HFFc6 (cell line): ENCODE measurements at regions not wholly inside any gene's neighbourhood (a gene's known extent, or its start where the extent isn't known, plus 50 kb on each side); places are given as distances from the start of the nearest gene placed in this dataset.

Experiments
- DNase-seq: peaks from one replicate; pipeline ENCODE4 v3.0.0-alpha.2; 2018
- H3K27ac Mint-ChIP-seq: 2 replicates; pipeline ENCODE4 v1.8.0; 2020; ENCODE audit warnings: mild to moderate bottlenecking, mixed read lengths
- H3K27me3 Mint-ChIP-seq: 2 replicates; pipeline ENCODE4 v1.8.0; 2021; ENCODE audit warnings: mild to moderate bottlenecking, moderate library complexity, mixed read lengths; ENCODE audit not compliant: insufficient read depth
- H3K36me3 Mint-ChIP-seq: 2 replicates; pipeline ENCODE4 v1.8.0; 2021; ENCODE audit warnings: low read depth, mixed read lengths
- H3K4me1 Mint-ChIP-seq: 2 replicates; pipeline ENCODE4 v1.8.0; 2020; ENCODE audit warnings: low read depth, mixed read lengths
- H3K4me3 Mint-ChIP-seq: 2 replicates; pipeline ENCODE4 v1.8.0; 2020; ENCODE audit warnings: mild to moderate bottlenecking, moderate library complexity, mixed read lengths
- H3K9me3 Mint-ChIP-seq: 2 replicates; pipeline ENCODE4 v1.8.0; 2020; ENCODE audit warnings: mild to moderate bottlenecking, mixed read lengths
- TF ChIP-seq, protein P1 (sequence below): fragments of 200-600 bp; sonication (generic); IDR thresholded peaks from 2 replicates; pipeline ENCODE4 v1.5.0; 2021; ENCODE audit warnings: antibody characterized with exemption, mild to moderate bottlenecking

DNA sequence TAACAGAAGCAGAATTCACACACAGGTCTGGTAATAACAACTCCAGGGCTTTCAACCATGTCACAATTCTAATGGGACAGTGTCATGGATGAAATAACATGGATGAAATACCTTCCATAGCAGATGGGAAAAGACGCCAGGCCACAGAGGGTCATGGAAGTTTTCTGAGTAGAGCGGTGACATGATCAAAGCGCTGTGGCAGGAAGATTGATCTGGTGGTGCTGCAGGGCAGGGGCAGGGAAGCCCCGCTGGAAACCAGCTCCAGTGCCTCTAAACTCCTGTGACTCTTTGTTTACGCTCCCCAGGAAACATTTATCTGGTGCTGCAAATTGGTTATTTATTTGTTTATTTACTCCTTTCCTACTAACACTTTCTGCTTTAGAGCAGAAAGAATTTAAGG lies 108.3 kb upstream of the HMGA2 start:
- H3K27ac Mint-ChIP-seq: no peak overlapping the region
- DNase-seq: no peak
- TF ChIP-seq, protein P1, sequence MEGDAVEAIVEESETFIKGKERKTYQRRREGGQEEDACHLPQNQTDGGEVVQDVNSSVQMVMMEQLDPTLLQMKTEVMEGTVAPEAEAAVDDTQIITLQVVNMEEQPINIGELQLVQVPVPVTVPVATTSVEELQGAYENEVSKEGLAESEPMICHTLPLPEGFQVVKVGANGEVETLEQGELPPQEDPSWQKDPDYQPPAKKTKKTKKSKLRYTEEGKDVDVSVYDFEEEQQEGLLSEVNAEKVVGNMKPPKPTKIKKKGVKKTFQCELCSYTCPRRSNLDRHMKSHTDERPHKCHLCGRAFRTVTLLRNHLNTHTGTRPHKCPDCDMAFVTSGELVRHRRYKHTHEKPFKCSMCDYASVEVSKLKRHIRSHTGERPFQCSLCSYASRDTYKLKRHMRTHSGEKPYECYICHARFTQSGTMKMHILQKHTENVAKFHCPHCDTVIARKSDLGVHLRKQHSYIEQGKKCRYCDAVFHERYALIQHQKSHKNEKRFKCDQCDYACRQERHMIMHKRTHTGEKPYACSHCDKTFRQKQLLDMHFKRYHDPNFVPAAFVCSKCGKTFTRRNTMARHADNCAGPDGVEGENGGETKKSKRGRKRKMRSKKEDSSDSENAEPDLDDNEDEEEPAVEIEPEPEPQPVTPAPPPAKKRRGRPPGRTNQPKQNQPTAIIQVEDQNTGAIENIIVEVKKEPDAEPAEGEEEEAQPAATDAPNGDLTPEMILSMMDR: no peak
- H3K4me3 Mint-ChIP-seq: no peak overlapping the region
- no peaks in the 10 kb centered on the region for H3K9me3 Mint-ChIP-seq
- peaks cover 2% of the 10 kb centered on the region for H3K27me3 Mint-ChIP-seq
- peaks cover 15% of the 10 kb centered on the region; the same call in 1 of the 2 replicates for H3K36me3 Mint-ChIP-seq
- peaks cover 20% of the 10 kb centered on the region for H3K4me1 Mint-ChIP-seq

DNA sequence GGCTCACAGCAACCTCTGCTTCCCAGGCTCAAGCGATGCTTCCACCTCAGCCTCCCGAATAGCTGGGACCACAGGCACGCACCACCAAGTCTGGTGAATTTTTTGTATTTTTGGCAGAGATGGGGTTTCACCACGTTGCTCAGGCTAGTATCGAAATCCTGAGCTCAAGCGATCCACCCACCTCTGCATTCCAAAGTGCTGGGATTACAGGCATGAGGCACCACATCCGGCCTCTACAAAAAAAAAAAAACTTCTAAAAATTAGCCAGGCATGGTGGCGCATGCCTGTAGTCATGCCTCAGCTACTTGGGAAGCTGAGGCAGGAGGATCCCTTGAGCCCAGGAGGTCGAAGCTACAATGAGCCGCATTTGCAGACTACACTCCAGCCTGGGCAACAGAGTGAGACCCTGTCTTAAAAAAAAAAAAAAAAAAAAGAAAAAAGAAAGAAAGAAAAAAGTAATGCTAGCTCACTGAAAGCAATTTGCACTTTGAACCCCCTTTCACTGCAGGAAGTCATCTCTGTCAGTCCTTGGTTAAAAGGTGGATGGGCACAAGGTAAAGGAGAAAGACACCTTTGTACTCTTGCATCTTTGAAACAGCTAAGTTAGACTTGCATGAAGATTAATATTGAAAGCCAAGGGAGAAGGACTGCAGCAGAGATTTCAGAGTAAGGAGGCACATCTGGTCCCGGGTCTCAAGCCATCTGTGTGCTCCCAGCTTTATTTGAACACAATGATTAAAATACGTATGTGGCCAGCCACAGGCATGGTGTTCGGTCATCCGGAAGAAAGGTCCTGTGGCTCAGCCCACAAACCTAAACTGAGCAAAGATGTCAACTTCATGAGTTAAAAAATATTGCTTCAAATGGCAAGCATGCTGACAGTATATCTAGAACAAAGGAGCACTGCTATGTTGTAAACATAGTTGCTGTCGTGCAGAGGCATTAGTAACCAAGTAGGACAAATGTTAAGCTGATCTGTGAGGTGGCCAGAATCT lies 103.8 kb upstream of the HMGA2 start:
- TF ChIP-seq, protein P1: no peak
- Mint-ChIP-seq H3K4me3 (no peak overlapping the region), H3K4me1 (peaks cover 47% of the 10 kb centered on the region), H3K36me3 (peaks cover 15% of the 10 kb centered on the region; the same call in 1 of the 2 replicates), H3K27me3 (peaks cover 2% of the 10 kb centered on the region; the same call in 1 of the 2 replicates), H3K27ac (no peak overlapping the region), H3K9me3 (no peaks in the 10 kb centered on the region)
- peak; percentile 16 for DNase-seq

DNA sequence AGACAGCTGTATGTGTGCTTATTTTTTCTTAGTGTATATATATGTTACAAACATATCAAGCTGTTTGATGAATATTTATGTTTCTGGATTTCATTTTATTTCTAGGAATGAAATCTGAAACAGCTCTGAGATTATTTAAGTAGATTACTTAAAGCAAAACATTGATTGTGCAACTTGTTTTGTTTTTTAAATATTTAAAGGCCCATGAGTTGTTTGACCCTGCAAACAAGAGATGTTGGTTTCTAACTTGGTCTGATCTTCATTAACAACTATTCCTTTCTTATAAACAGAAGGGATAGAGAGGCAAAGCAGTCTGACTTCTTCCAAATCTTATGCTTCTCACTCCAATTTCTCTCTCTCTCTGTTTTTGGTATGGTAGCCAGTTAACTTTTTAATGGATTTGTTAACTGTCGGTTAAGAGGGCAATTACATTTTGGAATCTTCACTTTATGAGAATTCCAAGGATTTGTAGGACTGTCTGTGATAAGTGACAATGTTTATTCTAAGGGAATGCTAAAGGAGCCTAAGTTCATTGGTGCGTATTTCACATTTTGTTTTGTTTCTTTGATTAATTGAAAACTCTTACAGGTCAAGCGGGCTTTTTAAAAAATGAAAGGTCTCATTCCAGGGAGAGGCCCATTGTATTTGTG lies 102.6 kb upstream of the HMGA2 start:
- H3K4me1 Mint-ChIP-seq: peaks cover 55% of the 10 kb centered on the region
- TF ChIP-seq, protein P1: no peak
- no peak for DNase-seq
- no peaks in the 10 kb centered on the region for H3K9me3 Mint-ChIP-seq
- H3K27ac Mint-ChIP-seq: no peak overlapping the region
- peaks cover 15% of the 10 kb centered on the region; the same call in 1 of the 2 replicates for H3K36me3 Mint-ChIP-seq
- H3K27me3 Mint-ChIP-seq: peaks cover 2% of the 10 kb centered on the region; the same call in 1 of the 2 replicates
- no peak overlapping the region for H3K4me3 Mint-ChIP-seq

DNA sequence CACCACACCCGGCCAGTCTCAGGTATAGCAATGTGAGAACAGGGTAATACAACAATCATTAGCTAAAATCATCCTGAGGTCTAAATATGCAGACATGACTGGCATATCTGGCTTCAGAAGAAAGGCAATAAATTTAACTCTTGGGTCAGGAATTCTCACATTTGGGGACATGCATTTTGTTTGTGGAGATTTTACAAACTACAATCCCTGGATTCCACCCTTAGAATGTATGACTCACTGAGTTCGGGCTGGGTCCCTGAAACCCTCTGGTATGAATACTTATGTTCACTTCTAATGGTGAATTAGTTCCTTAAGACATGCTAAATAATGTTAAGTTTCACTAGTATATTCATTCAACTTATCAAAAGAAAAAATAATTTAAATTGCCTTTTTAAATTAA lies 98.9 kb upstream of the HMGA2 start:
- peak; percentile 12 for DNase-seq
- Mint-ChIP-seq H3K9me3 (peaks cover 4% of the 10 kb centered on the region; the same call in 1 of the 2 replicates), H3K36me3 (peaks cover 5% of the 10 kb centered on the region), H3K27me3 (peaks cover 3% of the 10 kb centered on the region), H3K27ac (no peak overlapping the region), H3K4me1 (peaks cover 63% of the 10 kb centered on the region), H3K4me3 (no peak overlapping the region)
- TF ChIP-seq, protein P1: no peak

DNA sequence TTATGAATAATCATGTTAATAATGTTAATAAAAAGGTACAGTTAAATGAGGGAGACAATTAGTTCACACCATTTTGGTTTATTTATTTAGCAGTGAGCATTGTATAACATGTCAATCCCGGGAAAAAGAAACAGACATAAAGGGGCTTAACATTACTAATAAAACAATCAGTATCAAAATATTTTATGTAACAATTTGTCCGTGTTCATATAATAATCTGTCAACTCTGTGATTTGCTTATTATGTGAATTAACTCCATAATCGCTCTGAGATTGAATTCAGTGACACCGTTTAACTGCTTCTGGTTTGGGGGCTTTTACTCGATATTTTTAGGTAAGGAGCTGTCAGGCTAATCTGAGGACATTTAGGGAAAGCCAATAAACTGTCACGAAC lies 95.8 kb upstream of the HMGA2 start:
- H3K27me3 Mint-ChIP-seq: peaks cover 3% of the 10 kb centered on the region
- peak overlapping the region; percentile 88 for H3K4me3 Mint-ChIP-seq
- H3K36me3 Mint-ChIP-seq: peaks cover 5% of the 10 kb centered on the region
- H3K4me1 Mint-ChIP-seq: peaks cover 38% of the 10 kb centered on the region
- H3K27ac Mint-ChIP-seq: no peak overlapping the region; the same call in 1 of the 2 replicates
- TF ChIP-seq, protein P1: no peak
- peaks cover 4% of the 10 kb centered on the region; the same call in 1 of the 2 replicates for H3K9me3 Mint-ChIP-seq
- DNase-seq: no peak
